ENCODE measurements at regions not wholly inside any gene's neighbourhood (a gene's known extent, or its start where the extent isn't known, plus 50 kb on each side); places are given as distances from the start of the nearest gene placed in this dataset.

- Histone ChIP-seq H3K36me3 (no peaks in the 10 kb centered on the region), H3K4me1 (no peaks in the 10 kb centered on the region), H3K9me3 (no peaks in the 10 kb centered on the region), H3K4me3 (replicated peaks in 1 of 3) (no peak overlapping the region), H3K27ac (no peak overlapping the region), H3K27me3 (no peaks in the 10 kb centered on the region)
- TF ChIP-seq CTCF (IDR thresholded peaks at IDR 0.05), result no peak
- TF ChIP-seq POLR2A (IDR thresholded peaks at IDR 0.05), result no peak
- DNase-seq, result no peak
- intact Hi-C loops (cut with DNase I), result no loop called here
These were observed 525.9 kb upstream of the NRSN1 start for GRCh38 chr6:23600118-23600517.

GRCh38 chr6:23601811-23602345, 524.1 kb upstream of the NRSN1 start:
- no peaks in the 10 kb centered on the region for H3K9me3 ChIP-seq
- no peaks in the 10 kb centered on the region for H3K36me3 ChIP-seq
- no peak overlapping the region for H3K4me3 ChIP-seq (replicated peaks in 1 of 3)
- H3K27ac ChIP-seq, result no peak overlapping the region
- TF ChIP-seq POLR2A (IDR thresholded peaks at IDR 0.05), result no peak
- TF ChIP-seq CTCF (IDR thresholded peaks at IDR 0.05), result no peak
- 85 to 88% methylated on average over 1 of the region's 1 CpG for WGBS, 2 donors
- DNase-seq, result no peak
- intact Hi-C loops (cut with DNase I), result no loop called here
- no peaks in the 10 kb centered on the region for H3K27me3 ChIP-seq
- no peaks in the 10 kb centered on the region for H3K4me1 ChIP-seq

- no peak overlapping the region for H3K4me3 ChIP-seq (replicated peaks in 1 of 3)
- no peaks in the 10 kb centered on the region for H3K4me1 ChIP-seq
- intact Hi-C loops (cut with DNase I), result no loop called here
- DNase-seq, result no peak
- H3K36me3 ChIP-seq, result no peaks in the 10 kb centered on the region
- no peaks in the 10 kb centered on the region for H3K9me3 ChIP-seq
- H3K27me3 ChIP-seq, result no peaks in the 10 kb centered on the region
- H3K27ac ChIP-seq, result no peak overlapping the region
- TF ChIP-seq POLR2A (IDR thresholded peaks at IDR 0.05), result no peak
- no peak for TF ChIP-seq CTCF (IDR thresholded peaks at IDR 0.05)
- 87 to 91% methylated on average over 5 of the region's 5 CpGs for WGBS, 2 donors
These were observed 517.0 kb upstream of the NRSN1 start for GRCh38 chr6:23608931-23609435.

- no peaks in the 10 kb centered on the region for H3K9me3 ChIP-seq
- H3K4me1 ChIP-seq, result no peaks in the 10 kb centered on the region
- no peak overlapping the region for H3K27ac ChIP-seq
- H3K36me3 ChIP-seq, result no peaks in the 10 kb centered on the region
- intact Hi-C loops (cut with DNase I), result no loop called here
- no peaks in the 10 kb centered on the region for H3K27me3 ChIP-seq
- 68 to 69% methylated on average over 6 of the region's 6 CpGs for WGBS, 2 donors
- DNase-seq, result no peak
- no peak for TF ChIP-seq POLR2A (IDR thresholded peaks at IDR 0.05)
- TF ChIP-seq CTCF (IDR thresholded peaks at IDR 0.05), result no peak
- H3K4me3 ChIP-seq (replicated peaks in 1 of 3), result no peak overlapping the region
These were observed 514.1 kb upstream of the NRSN1 start for GRCh38 chr6:23611776-23612381.

- intact Hi-C loops (cut with DNase I), result no loop called here
- no peaks in the 10 kb centered on the region for H3K27me3 ChIP-seq
These were observed 507.6 kb upstream of the NRSN1 start for GRCh38 chr6:23618366-23618765.

More at GRCh38 chr6:23618366-23618765, 507.6 kb upstream of the NRSN1 start:
- Histone ChIP-seq H3K4me1 (no peaks in the 10 kb centered on the region), H3K4me3 (replicated peaks in 1 of 3) (no peak overlapping the region), H3K36me3 (no peaks in the 10 kb centered on the region), H3K9me3 (no peaks in the 10 kb centered on the region), H3K27ac (no peak overlapping the region)
- no peak for TF ChIP-seq CTCF (IDR thresholded peaks at IDR 0.05)
- TF ChIP-seq POLR2A (IDR thresholded peaks at IDR 0.05), result no peak
- DNase-seq, result no peak

All from thyroid gland (tissue), 4 donors.